HEK293 (cell line): ENCODE measurements at regions not wholly inside any gene's neighbourhood (a gene's known extent, or its start where the extent isn't known, plus 50 kb on each side); places are given as distances from the start of the nearest gene placed in this dataset.

Experiments
- CTCF ChIA-PET: fragments of 350-600 bp; formaldehyde crosslinking; extraction: SDS; loops from one replicate; lab custom pipeline; 2021; ENCODE audit warnings: antibody characterized with exemption; lab: Yijun Ruan, JAX
- POLR2A ChIA-PET: fragments of 300-600 bp; formaldehyde crosslinking; extraction: SDS; loops from one replicate; lab custom pipeline; 2020; ENCODE audit warnings: antibody characterized with exemption, inconsistent platforms; lab: Yijun Ruan, JAX
- H3K27ac ChIP-seq: fragments of 200-500 bp; sonication (Bioruptor generic); 2 replicates; pipeline ENCODE4 v1.5.1; 2014; ENCODE audit warnings: low read depth, low read length, control low read depth, inconsistent platforms; ENCODE audit errors: extremely low read depth
- H3K36me3 ChIP-seq, 2 experiments: fragments of 200-500 bp in 1 of 2; sonication (Bioruptor generic) in 1 of 2; 1 replicate in 1 of 2; 2 replicates in 1 of 2; pipeline ENCODE4 v1.5.1; 2014 to 2017; ENCODE audit warnings: inconsistent platforms in 2 of 2, low read length in 2 of 2; ENCODE audit not compliant: control insufficient read depth in 2 of 2, insufficient read depth in 1 of 2
- H3K4me1 ChIP-seq: fragments of 200-500 bp; sonication (Bioruptor generic); 2 replicates; pipeline ENCODE4 v1.5.1; 2014; ENCODE audit warnings: mild to moderate bottlenecking, low read length, inconsistent platforms; ENCODE audit not compliant: control insufficient read depth, insufficient read depth
- H3K4me3 ChIP-seq: 2 replicates; pipeline ENCODE4 v1.5.1; 2011; ENCODE audit warnings: low read depth, mild to moderate bottlenecking, control low read depth, low read length, moderate library complexity
- H3K9me3 ChIP-seq: fragments of 200-500 bp; sonication (Bioruptor generic); 2 replicates; pipeline ENCODE4 v1.5.1; 2014; ENCODE audit warnings: low read depth, low read length, inconsistent platforms; ENCODE audit not compliant: control insufficient read depth, insufficient read depth
- INSM2 ChIP-seq: fragments of 450-650 bp; formaldehyde crosslinking; IDR thresholded peaks from 2 replicates; pipeline ENCODE4 v1.5.1; 2016; ENCODE audit warnings: missing biosample characterization, missing genetic modification characterization
- KLF17 ChIP-seq: fragments of 450-650 bp; formaldehyde crosslinking; IDR thresholded peaks from 2 replicates; pipeline ENCODE4 v1.5.1; 2016; ENCODE audit warnings: missing biosample characterization, missing genetic modification characterization
- MZF1 ChIP-seq: fragments of 450-650 bp; formaldehyde crosslinking; IDR thresholded peaks from 2 replicates; pipeline ENCODE4 v1.5.1; 2017; ENCODE audit warnings: missing biosample characterization, missing genetic modification characterization, borderline replicate concordance
- PATZ1 ChIP-seq: fragments of 450-650 bp; formaldehyde crosslinking; IDR thresholded peaks from 2 replicates; pipeline ENCODE4 v1.5.1; 2016; ENCODE audit warnings: missing biosample characterization, missing genetic modification characterization
- SALL2 ChIP-seq: fragments of 450-650 bp; formaldehyde crosslinking; IDR thresholded peaks from 2 replicates; pipeline ENCODE4 v1.5.0; 2017; ENCODE audit warnings: missing biosample characterization, mild to moderate bottlenecking, missing genetic modification characterization, borderline replicate concordance
- TCF7L2 ChIP-seq: IDR thresholded peaks from 2 replicates; pipeline ENCODE4 v1.6.1; 2011; ENCODE audit warnings: low read depth, mild to moderate bottlenecking, inconsistent platforms, low read length, moderate library complexity, borderline replicate concordance
- ZBTB10 ChIP-seq: fragments of 450-650 bp; formaldehyde crosslinking; IDR thresholded peaks from 2 replicates; pipeline ENCODE4 v1.5.1; 2016; ENCODE audit warnings: missing biosample characterization, missing genetic modification characterization
- ZNF121 ChIP-seq: fragments of 450-650 bp; formaldehyde crosslinking; IDR thresholded peaks from 2 replicates; pipeline ENCODE4 v1.5.1; 2016; ENCODE audit warnings: missing biosample characterization, missing genetic modification characterization
- ZNF157 ChIP-seq: fragments of 450-650 bp; formaldehyde crosslinking; IDR thresholded peaks from 2 replicates; pipeline ENCODE4 v1.5.1; 2016; ENCODE audit warnings: missing biosample characterization, missing genetic modification characterization
- ZNF324 ChIP-seq: fragments of 450-650 bp; formaldehyde crosslinking; IDR thresholded peaks from 2 replicates; pipeline ENCODE4 v1.5.1; 2016; ENCODE audit warnings: missing biosample characterization, missing genetic modification characterization
- ZNF350 ChIP-seq: fragments of 450-650 bp; formaldehyde crosslinking; IDR thresholded peaks from 2 replicates; pipeline ENCODE4 v1.5.0; 2017; ENCODE audit warnings: missing biosample characterization, mild to moderate bottlenecking, missing genetic modification characterization
- ZNF473 ChIP-seq: fragments of 450-650 bp; formaldehyde crosslinking; IDR thresholded peaks from 2 replicates; pipeline ENCODE4 v1.5.1; 2017; ENCODE audit warnings: missing biosample characterization, missing genetic modification characterization
- ZNF510 ChIP-seq: fragments of 450-650 bp; formaldehyde crosslinking; IDR thresholded peaks from 2 replicates; pipeline ENCODE4 v1.5.1; 2018; ENCODE audit warnings: mild to moderate bottlenecking, missing genetic modification characterization, missing biosample characterization; ENCODE audit not compliant: insufficient replicate concordance
- ZNF529 ChIP-seq: fragments of 450-650 bp; formaldehyde crosslinking; IDR thresholded peaks from 2 replicates; pipeline ENCODE4 v1.5.1; 2017; ENCODE audit warnings: missing genetic modification characterization, missing biosample characterization; ENCODE audit not compliant: insufficient replicate concordance
- ZNF621 ChIP-seq: fragments of 450-650 bp; formaldehyde crosslinking; IDR thresholded peaks from 2 replicates; pipeline ENCODE4 v1.5.1; 2017; ENCODE audit warnings: missing biosample characterization, missing genetic modification characterization
- ZSCAN23 ChIP-seq: fragments of 450-650 bp; formaldehyde crosslinking; IDR thresholded peaks from 2 replicates; pipeline ENCODE4 v1.5.1; 2016; ENCODE audit warnings: missing biosample characterization, missing genetic modification characterization
- ZSCAN30 ChIP-seq: fragments of 450-650 bp; IDR thresholded peaks from 2 replicates; pipeline ENCODE4 v1.5.1; 2018; ENCODE audit warnings: missing biosample characterization, mild to moderate bottlenecking, missing genetic modification characterization, moderate library complexity

GRCh38 chr11:39209981-39210380 lies 2249.5 kb downstream of the LRRC4C start:
- no peaks in the 10 kb centered on the region for H3K36me3 ChIP-seq
- no peaks in the 10 kb centered on the region for H3K9me3 ChIP-seq
- H3K4me3 ChIP-seq, result no peak overlapping the region
- TF ChIP-seq ZSCAN30 (tag by site-specific recombination) (no peak), ZNF324 (no peak), ZSCAN23 (tag by site-specific recombination) (no peak), SALL2 (tag by site-specific recombination) (no peak), ZNF621 (tag by site-specific recombination) (no peak), ZNF529 (tag by site-specific recombination) (no peak), KLF17 (tag by site-specific recombination) (no peak), ZNF121 (no peak)
- no peak overlapping the region for H3K27ac ChIP-seq
- ChIA-PET CTCF (no interaction called here), POLR2A (no interaction called here)
- no peaks in the 10 kb centered on the region for H3K4me1 ChIP-seq

GRCh38 chr11:39205236-39205995 lies 2254.0 kb downstream of the LRRC4C start:
- no peaks in the 10 kb centered on the region for H3K4me1 ChIP-seq
- CTCF ChIA-PET, result no interaction called here
- POLR2A ChIA-PET, result no interaction called here
- H3K36me3 ChIP-seq, result no peaks in the 10 kb centered on the region
- TF ChIP-seq PATZ1 (tag by site-specific recombination) (no peak), ZBTB10 (tag by site-specific recombination) (no peak), ZNF157 (no peak), ZNF350 (tag by site-specific recombination) (no peak), ZNF473 (no peak), INSM2 (tag by site-specific recombination) (no peak), ZNF510 (tag by site-specific recombination) (no peak), TCF7L2 (no peak), ZSCAN30 (tag by site-specific recombination) (no peak), MZF1 (no peak)
- no peak overlapping the region for H3K4me3 ChIP-seq
- H3K27ac ChIP-seq, result no peak overlapping the region
- no peaks in the 10 kb centered on the region for H3K9me3 ChIP-seq
